HG02571 (cell line): ENCODE measurements at regions not wholly inside any gene's neighbourhood (a gene's known extent, or its start where the extent isn't known, plus 50 kb on each side); places are given as distances from the start of the nearest gene placed in this dataset.

ENCODE experiments used
- ATAC-seq: cut with Tn5 transposase; IDR thresholded peaks from one replicate; pipeline ENCODE4 v1.9.1; 2021; ENCODE audit warnings: mild to moderate bottlenecking, moderate library complexity; ENCODE audit not compliant: unreplicated experiment

- no peak for ATAC-seq
Observed at GRCh38 chr5:56522169-56522568, 289.0 kb upstream of the ANKRD55 start.

- ATAC-seq = no peak
Observed at GRCh38 chr5:56520986-56521730, 288.0 kb upstream of the ANKRD55 start.

GRCh38 chr5:56518820-56519219, 285.7 kb upstream of the ANKRD55 start:
- ATAC-seq = no peak

- ATAC-seq = no peak
Observed at GRCh38 chr5:56517011-56517416, 283.9 kb upstream of the ANKRD55 start.

- no peak for ATAC-seq
Observed at GRCh38 chr5:56516441-56516840, 283.3 kb upstream of the ANKRD55 start.

GRCh38 chr5:56516035-56516434, 282.9 kb upstream of the ANKRD55 start:
- ATAC-seq = no peak

- ATAC-seq = no peak
Observed at GRCh38 chr5:56515011-56515410, 281.9 kb upstream of the ANKRD55 start.

GRCh38 chr5:56514245-56514644, 281.1 kb upstream of the ANKRD55 start:
- ATAC-seq = no peak

- no peak for ATAC-seq
Observed at GRCh38 chr5:56513141-56513540, 280.0 kb upstream of the ANKRD55 start.

- no peak for ATAC-seq
Observed at GRCh38 chr5:56512313-56512996, 279.3 kb upstream of the ANKRD55 start.

- no peak for ATAC-seq
Observed at GRCh38 chr5:56511326-56511841, 278.3 kb upstream of the ANKRD55 start.

GRCh38 chr5:56508249-56508648, 275.1 kb upstream of the ANKRD55 start:
- ATAC-seq = no peak

- ATAC-seq = no peak
Observed at GRCh38 chr5:56507351-56507930, 274.3 kb upstream of the ANKRD55 start.

- no peak for ATAC-seq
Observed at GRCh38 chr5:56506211-56506965, 273.3 kb upstream of the ANKRD55 start.

GRCh38 chr5:56503929-56504328, 270.8 kb upstream of the ANKRD55 start:
- no peak for ATAC-seq

- no peak for ATAC-seq
Observed at GRCh38 chr5:56501781-56502557, 268.8 kb upstream of the ANKRD55 start.

- no peak for ATAC-seq
Observed at GRCh38 chr5:56499901-56500300, 266.8 kb upstream of the ANKRD55 start.

GRCh38 chr5:56499491-56499890, 266.4 kb upstream of the ANKRD55 start:
- no peak for ATAC-seq

- no peak for ATAC-seq
Observed at GRCh38 chr5:56498759-56499395, 265.7 kb upstream of the ANKRD55 start.

GRCh38 chr5:56496581-56497063, 263.5 kb upstream of the ANKRD55 start:
- ATAC-seq = no peak
